ENCODE measurements at regions not wholly inside any gene's neighbourhood (a gene's known extent, or its start where the extent isn't known, plus 50 kb on each side); places are given as distances from the start of the nearest gene placed in this dataset.

GRCh38 chr16:59210955-59211541 lies 476.9 kb upstream of the GOT2 start (continued):
- no peak for TF ChIP-seq ZBTB34 (CRISPR knock-in tag; IDR thresholded peaks at IDR 0.05)
- TF ChIP-seq ZNF777 (CRISPR knock-in tag; IDR thresholded peaks at IDR 0.05): no peak
- TF ChIP-seq GFI1 (CRISPR knock-in tag; IDR thresholded peaks at IDR 0.05; ENCODE audit: borderline replicate concordance): 0 out of 2 replicates have a peak, but pooled peaks have one; percentile 25
- TF ChIP-seq ZNF235 (CRISPR knock-in tag; IDR thresholded peaks at IDR 0.05; ENCODE audit: borderline replicate concordance): no peak
- TF ChIP-seq CHCHD3 (CRISPR knock-in tag; IDR thresholded peaks at IDR 0.05): no peak
- no peak for TF ChIP-seq ZSCAN30 (CRISPR knock-in tag; IDR thresholded peaks at IDR 0.05)
- TF ChIP-seq CAMTA2 (CRISPR knock-in tag; IDR thresholded peaks at IDR 0.05; ENCODE audit: borderline replicate concordance): no peak
- TF ChIP-seq ZNF460 (CRISPR knock-in tag; IDR thresholded peaks at IDR 0.05; ENCODE audit: borderline replicate concordance): no peak
- TF ChIP-seq ZNF572 (CRISPR knock-in tag; IDR thresholded peaks at IDR 0.05): no peak
- TF ChIP-seq TMF1 (CRISPR knock-in tag; IDR thresholded peaks at IDR 0.05; ENCODE audit: low read depth): no peak
- TF ChIP-seq ZNF570 (CRISPR knock-in tag; IDR thresholded peaks at IDR 0.05; ENCODE audit: borderline replicate concordance): no peak
- TF ChIP-seq POGK (CRISPR knock-in tag; conservative IDR thresholded peaks at IDR 0.05): no peak
- 0 out of 4 replicates have a peak, but pooled peaks of 1 of the 2 experiments have one; percentile 21 for TF ChIP-seq KLF16 (CRISPR knock-in tag; IDR thresholded peaks at IDR 0.05)
- no peak for TF ChIP-seq ZNF160 (CRISPR knock-in tag; IDR thresholded peaks at IDR 0.05)
- no peak for TF ChIP-seq BRD4 (CRISPR knock-in tag; IDR thresholded peaks at IDR 0.05)
- TF ChIP-seq ZNF550 (CRISPR knock-in tag; IDR thresholded peaks at IDR 0.05; ENCODE audit: borderline replicate concordance): no peak
- no peak for TF ChIP-seq RAD21 (CRISPR knock-in tag; IDR thresholded peaks at IDR 0.05)
- no peak for TF ChIP-seq THAP8 (CRISPR knock-in tag; IDR thresholded peaks at IDR 0.05; ENCODE audit: borderline replicate concordance)
- TF ChIP-seq TERF1 (CRISPR knock-in tag; IDR thresholded peaks at IDR 0.05): no peak
- TF ChIP-seq ZBTB2 (CRISPR knock-in tag; IDR thresholded peaks at IDR 0.05; ENCODE audit: low read depth): no peak
- no peak for TF ChIP-seq FUBP1 (CRISPR knock-in tag; IDR thresholded peaks at IDR 0.05; ENCODE audit: borderline replicate concordance)
- TF ChIP-seq MBD4 (IDR thresholded peaks at IDR 0.05; ENCODE audit: borderline replicate concordance, low read length): no peak

Measured in HepG2 (cell line).